ENCODE measurements at regions not wholly inside any gene's neighbourhood (a gene's known extent, or its start where the extent isn't known, plus 50 kb on each side); places are given as distances from the start of the nearest gene placed in this dataset.
"Not testable (repeated sequence)": the region's sequence is repeated elsewhere in the genome, so short reads cannot be mapped to it uniquely, and the experiment has no call there.

- no peak for DNase-seq
These were observed 88.4 kb upstream of the TEAD1 start for GRCh38 chr11:12585861-12586260.

- DNase-seq = no peak
These were observed 86.8 kb upstream of the TEAD1 start for GRCh38 chr11:12587333-12587991.

- DNase-seq = no peak
These were observed 82.5 kb upstream of the TEAD1 start for GRCh38 chr11:12591706-12592105.

DNA sequence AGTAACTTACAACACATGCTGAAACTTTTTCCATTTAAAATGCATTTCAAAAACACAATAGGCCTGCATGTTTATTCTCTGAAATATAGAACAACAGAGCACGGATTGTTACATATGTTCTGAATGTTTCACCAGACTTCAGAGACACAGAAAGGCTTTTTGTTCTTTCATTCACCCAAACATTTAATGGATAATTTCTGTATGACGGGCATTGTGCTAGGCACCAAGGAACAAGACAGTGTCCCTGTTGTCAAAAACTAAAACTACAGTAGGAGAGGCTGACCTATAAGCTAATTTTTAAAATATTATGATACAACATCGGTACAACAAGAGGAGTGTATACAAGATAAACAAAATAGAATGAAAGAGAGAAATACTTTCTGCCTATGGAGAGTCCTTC is 81.9 kb upstream of the TEAD1 start:
- no peak for DNase-seq

- not testable (repeated sequence) for DNase-seq
These were observed 79.0 kb upstream of the TEAD1 start for GRCh38 chr11:12595089-12595847.

DNA sequence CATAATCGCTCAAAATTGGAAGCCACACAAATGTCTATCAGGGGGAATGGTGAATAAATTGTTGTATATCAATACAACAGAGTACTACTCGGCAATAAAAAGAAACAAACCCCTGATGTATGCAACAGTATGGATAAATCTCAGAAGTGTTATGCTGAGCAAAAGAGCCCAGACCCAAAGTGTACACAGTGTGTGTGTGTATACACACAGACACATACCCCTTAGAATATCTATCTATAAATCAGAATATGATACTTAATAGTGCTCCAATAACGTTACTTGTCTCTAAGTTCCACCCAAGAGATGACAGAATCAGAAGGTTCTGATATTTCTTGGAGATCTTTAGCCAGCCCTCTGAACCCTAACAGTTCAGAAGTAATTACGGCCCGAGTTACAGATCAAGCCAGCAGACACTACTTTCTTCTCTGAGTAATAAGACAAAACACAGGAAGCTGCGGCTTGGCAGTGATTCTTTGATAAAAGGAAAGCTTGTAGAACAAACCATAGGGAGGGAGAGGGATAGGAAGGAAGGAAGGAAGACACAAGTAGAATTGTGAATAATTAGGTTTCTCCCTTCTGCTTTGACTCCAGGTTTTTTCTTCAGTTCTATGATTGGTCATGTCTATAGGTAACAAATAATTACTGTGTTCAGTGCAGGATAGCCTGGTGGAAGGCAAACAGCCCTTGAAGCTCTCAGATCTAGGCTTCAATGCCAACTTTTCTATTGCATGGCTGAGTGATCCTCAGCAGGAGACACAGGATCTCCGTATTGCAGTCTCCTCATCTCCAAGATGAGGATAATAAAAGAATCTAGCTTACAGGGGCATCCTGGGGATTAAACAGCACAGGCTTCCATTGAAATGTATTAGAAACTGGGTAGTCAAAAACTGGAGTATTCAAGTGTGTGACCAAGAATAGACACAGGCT is 75.6 kb upstream of the TEAD1 start:
- no peak for DNase-seq

DNA sequence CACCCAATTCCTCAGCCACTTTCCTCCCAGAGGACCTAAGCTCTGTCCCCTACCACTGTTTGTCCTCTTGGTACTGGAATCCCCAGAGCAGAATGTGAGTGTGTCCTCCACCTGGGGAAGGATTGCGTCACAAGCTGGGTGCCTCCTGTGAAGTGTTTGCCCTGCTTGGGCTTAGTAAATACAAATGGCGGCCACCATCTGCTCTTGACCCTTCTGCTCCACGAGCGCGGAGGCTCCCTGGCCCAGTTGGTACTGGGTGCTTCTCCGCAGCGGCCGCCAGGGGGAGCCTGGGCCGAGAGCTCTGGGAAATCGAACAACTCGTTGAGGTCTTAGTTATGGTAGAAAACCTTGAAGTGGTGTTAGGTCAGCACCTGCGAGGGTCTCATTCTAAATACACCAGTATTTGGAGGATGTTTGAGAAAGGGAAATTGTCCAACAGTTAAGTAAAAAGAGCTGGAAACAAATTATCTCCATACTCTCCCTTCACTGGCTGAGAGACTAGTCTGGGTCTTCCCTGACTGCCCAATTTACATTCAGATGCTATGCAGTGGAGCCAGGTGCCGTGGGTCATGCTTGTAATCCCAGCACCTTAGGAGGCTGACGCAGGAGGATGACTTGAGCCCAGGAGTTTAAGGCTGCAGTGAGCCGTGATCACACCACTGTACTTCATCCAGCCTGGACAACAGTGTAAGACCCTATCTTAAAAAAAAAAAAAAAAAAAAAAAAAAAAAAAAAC is 74.6 kb upstream of the TEAD1 start:
- peak; percentile 56 for DNase-seq

DNA sequence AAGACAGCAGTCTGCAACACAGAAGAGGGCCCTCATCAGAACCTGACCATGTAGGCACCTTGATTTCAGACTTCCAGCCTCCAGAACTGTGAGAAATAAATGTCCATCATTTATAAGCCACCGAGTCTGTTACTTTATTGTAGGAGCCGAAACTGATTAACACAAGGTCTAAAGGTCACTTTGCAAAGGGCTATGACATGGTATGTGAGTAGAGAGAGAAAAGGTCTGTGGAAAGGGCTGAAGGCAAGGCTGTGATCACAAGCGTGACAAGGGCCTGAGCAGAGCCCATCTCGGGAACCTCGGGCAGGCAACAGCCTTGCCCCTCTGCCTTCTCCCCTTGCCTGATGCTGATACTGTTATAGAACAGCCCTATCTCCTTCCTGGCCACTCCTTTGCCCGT is 73.4 kb upstream of the TEAD1 start:
- DNase-seq = no peak

GRCh38 chr11:12602421-12602820 is 71.8 kb upstream of the TEAD1 start:
- DNase-seq = no peak

GRCh38 chr11:12603143-12604088 is 70.8 kb upstream of the TEAD1 start:
- no peak for DNase-seq

DNA sequence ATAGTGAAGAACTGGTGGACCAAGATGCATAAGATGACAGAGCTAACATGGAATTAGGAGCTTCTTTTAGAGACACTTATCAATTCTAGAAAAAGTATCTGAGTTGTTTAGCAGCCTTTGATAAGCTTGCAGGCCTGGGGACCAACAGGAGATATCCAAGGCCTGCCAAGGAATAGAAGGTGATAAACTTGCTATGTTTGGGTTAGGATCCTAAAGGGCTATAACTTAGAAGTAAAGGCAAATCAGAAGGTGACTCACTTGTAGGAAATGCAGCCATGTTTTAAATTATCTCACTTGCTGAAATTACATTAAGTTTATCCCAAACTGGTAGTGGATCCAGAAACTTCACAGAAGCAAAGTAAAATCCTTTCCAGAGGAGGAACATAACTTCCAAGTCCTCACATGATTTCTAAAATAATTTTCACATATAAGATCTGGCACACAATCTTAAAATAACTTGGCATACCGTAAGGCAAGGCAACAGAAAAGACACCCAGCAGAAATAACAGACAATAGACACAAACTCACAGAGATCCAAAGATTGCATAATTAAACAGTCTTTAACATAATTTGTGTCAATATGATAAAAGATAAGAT is 69.6 kb upstream of the TEAD1 start:
- no peak for DNase-seq

DNA sequence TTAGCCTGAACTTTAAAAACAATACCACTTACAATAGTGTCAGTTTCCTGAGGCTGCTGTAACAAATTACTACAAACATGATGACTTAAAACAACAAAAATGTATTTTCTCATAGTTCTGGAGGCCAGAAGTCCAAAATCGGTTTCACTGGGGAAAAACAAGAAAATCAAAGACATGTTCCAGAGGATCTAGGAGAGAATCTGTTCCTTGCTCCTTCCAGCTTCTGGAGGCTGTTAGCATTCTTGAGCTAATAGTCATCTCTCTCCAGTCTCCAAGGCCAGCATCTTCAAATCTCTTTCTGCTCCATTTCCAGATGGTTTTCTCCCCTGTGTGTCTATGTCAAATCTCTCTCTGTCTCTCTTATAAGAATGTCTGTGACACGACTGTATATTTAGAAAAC is 67.6 kb upstream of the TEAD1 start:
- DNase-seq = no peak

GRCh38 chr11:12608678-12609077 is 65.5 kb upstream of the TEAD1 start:
- DNase-seq = not testable (repeated sequence)

DNA sequence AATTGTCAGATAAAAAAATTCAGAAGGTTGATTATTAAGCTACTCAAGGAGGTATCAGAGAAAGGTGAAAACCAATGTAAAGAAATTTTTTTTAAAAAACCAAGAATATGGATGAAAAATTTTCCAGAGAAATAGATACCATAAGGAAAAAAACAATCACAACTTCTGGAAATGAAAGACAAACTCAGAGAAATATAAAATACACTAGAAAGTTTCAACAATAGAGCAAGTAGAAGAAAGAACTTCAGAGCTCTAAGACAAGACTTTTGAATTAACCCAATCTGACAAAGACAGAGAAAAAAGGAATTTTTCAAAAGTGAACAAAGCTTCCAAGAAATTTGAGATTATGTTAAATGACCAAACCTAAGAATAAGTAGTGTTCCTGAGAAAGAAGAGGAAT is 62.9 kb upstream of the TEAD1 start:
- no peak for DNase-seq

DNA sequence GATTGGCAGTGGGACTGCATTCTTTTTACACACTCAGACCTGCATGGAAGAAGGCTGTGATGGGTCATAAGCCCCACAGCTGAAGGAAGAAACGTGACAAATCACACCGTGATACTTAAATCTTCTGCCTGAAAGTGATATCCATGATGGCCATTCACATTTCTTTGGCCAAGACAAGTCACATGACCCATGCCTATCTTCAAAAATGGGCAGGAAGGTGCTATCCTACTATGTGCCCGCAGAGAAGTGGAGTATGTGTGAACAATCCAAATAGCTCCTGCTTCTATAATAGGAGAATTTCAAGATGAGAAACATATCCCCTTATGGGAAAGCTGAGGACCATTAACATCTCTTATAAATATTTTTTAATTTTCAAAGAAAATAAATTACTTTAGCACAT is 56.6 kb upstream of the TEAD1 start:
- DNase-seq = no peak

- DNase-seq = no peak
These were observed 55.3 kb upstream of the TEAD1 start for GRCh38 chr11:12618743-12619540.

DNA sequence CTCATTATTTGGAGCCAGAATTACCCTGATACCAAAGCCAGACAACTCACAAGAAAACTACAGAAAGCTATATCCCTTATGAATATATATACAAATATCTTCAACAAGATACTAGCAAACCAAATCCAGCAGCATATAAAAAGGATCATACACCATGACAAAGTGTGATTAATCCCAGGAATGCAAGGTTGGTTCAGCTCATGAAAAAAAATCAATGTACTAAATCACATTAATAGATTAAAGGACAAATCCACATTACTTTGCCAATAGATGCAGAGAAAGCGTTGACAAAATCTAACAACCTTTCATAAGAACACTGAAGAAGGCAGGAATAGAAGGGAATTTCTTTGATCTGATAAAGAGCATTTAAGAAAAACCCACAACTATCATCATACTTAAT is 50.4 kb upstream of the TEAD1 start:
- no peak for DNase-seq

All from right forelimb (tissue), 1 donor.